Sigmoid colon (tissue), 6 donors: ENCODE measurements at regions not wholly inside any gene's neighbourhood (a gene's known extent, or its start where the extent isn't known, plus 50 kb on each side); places are given as distances from the start of the nearest gene placed in this dataset.

Experiments
- DNase-seq: peaks from one replicate; pipeline ENCODE4 v3.0.0-alpha.2; 2019
- H3K27ac ChIP-seq, 4 donors: fragments of 200-600 bp; sonication (generic); one replicate each; pipeline ENCODE4 v1.5.1; 2016 to 2019; ENCODE audit warnings: mild to moderate bottlenecking in 1 of 4
- H3K27me3 ChIP-seq, 3 donors: fragments of 200-600 bp; sonication (generic); one replicate each; pipeline ENCODE4 v1.5.1; 2019; ENCODE audit warnings: mild to moderate bottlenecking in 1 of 3
- H3K36me3 ChIP-seq, 4 donors: fragments of 200-600 bp; sonication (generic); one replicate each; pipeline ENCODE4 v1.5.1; 2016 to 2019
- H3K4me1 ChIP-seq, 4 donors: fragments of 200-600 bp; sonication (generic); one replicate each; pipeline ENCODE4 v1.5.1; 2017 to 2019
- H3K4me3 ChIP-seq, 4 donors: fragments of 200-600 bp; sonication (generic); one replicate each; pipeline ENCODE4 v1.5.1; 2017 to 2019; ENCODE audit warnings: mild to moderate bottlenecking in 2 of 4, moderate library complexity in 1 of 4
- H3K9me3 ChIP-seq, 4 donors: fragments of 200-600 bp in 3 of 4; sonication (generic) in 3 of 4; one replicate each; pipeline versions ENCODE4 v1.5.1 to v1.6.1; 2013 to 2019
- CTCF ChIP-seq, 4 experiments: fragments of 450-650 bp in 3 of 4; fragments of 200-600 bp in 1 of 4; IDR thresholded peaks; one replicate each; pipeline ENCODE4 v1.5.1; 2016 to 2019; ENCODE audit warnings: antibody characterized with exemption in 4 of 4, mild to moderate bottlenecking in 3 of 4, moderate library complexity in 2 of 4
- EP300 ChIP-seq, 4 donors: sonication (generic); formaldehyde crosslinking; IDR thresholded peaks; one replicate each; pipeline ENCODE4 v1.6.1; 2017; ENCODE audit warnings: antibody characterized with exemption in 4 of 4
- POLR2A ChIP-seq, 2 donors: fragments of 450-650 bp; IDR thresholded peaks; one replicate each; pipeline ENCODE4 v1.6.1; 2016; ENCODE audit warnings: antibody characterized with exemption in 2 of 2, mild to moderate bottlenecking in 2 of 2, moderate library complexity in 2 of 2
- POLR2AphosphoS5 ChIP-seq, 4 donors: sonication (generic); formaldehyde crosslinking; IDR thresholded peaks; one replicate each; pipeline ENCODE4 v1.6.1; 2017; ENCODE audit warnings: antibody characterized with exemption in 4 of 4
- WGBS, 2 donors: extraction: QIAGEN DNeasy Blood & Tissue Kit; methylation state at CpG; one replicate each; pipeline ENCODE4 v1.1.7; 2013; 5-methylcytosine and 5-hydroxymethylcytosine counted together
- intact Hi-C: fragments of 100-400 bp; cut with DNase I; formaldehyde crosslinking; loops from one replicate; pipeline ENCODE4 v1.15.1; 2023
- donor health status: healthy with polysubstance abuse.
- donor health status: healthy.

GRCh38 chr6:139821676-139822223 is 447.3 kb upstream of the CITED2 start:
- peaks cover 0 to 20% (median 3%) of the 10 kb centered on the region in 4 donors for H3K4me1 ChIP-seq
- H3K9me3 ChIP-seq, result no peaks in the 10 kb centered on the region
- intact Hi-C loops, result no loop called here
- no peaks in the 10 kb centered on the region for H3K36me3 ChIP-seq
- DNase-seq, result no peak
- WGBS, 2 donors, result 66 to 70% methylated on average over 2 of the region's 2 CpGs
- H3K27me3 ChIP-seq, result no peaks in the 10 kb centered on the region
- no peak overlapping the region for H3K27ac ChIP-seq
- TF ChIP-seq POLR2AphosphoS5 (IDR thresholded peaks at IDR 0.05) (no peak), EP300 (IDR thresholded peaks at IDR 0.05) (no peak), CTCF (IDR thresholded peaks at IDR 0.05) (no peak), POLR2A (IDR thresholded peaks at IDR 0.05) (no peak)
- H3K4me3 ChIP-seq, result no peak overlapping the region

DNA sequence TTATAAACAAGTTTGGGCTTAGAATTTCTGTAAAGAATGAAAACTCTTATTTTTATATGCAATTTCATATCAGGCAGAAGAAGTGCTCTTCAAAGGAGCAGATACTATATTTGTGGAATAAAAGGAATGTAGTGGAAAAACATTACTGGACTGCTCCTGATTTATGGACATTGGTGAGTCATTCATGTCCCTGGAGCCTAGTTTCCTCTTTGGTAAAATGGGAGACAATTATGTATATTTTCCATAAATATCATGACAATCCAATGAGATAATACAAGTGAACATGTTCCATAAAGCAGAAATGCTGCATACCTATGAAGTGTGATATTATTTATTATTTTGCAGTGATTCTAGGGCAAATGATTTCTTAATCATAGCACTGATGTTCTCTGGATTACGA is 445.8 kb upstream of the CITED2 start:
- Histone ChIP-seq H3K4me3 (no peak overlapping the region), H3K36me3 (no peaks in the 10 kb centered on the region), H3K27ac (no peak overlapping the region), H3K9me3 (no peaks in the 10 kb centered on the region), H3K27me3 (no peaks in the 10 kb centered on the region), H3K4me1 (peaks cover 0 to 20% (median 3%) of the 10 kb centered on the region in 4 donors)
- TF ChIP-seq POLR2AphosphoS5 (IDR thresholded peaks at IDR 0.05), result no peak
- DNase-seq, result no peak
- intact Hi-C loops, result no loop called here
- 90 to 95% methylated on average over 1 of the region's 1 CpG for WGBS, 2 donors

GRCh38 chr6:139819776-139820175 is 445.3 kb upstream of the CITED2 start:
- Histone ChIP-seq H3K27me3 (no peaks in the 10 kb centered on the region), H3K4me3 (no peak overlapping the region), H3K4me1 (peaks cover 0 to 20% (median 3%) of the 10 kb centered on the region in 4 donors), H3K36me3 (no peaks in the 10 kb centered on the region), H3K9me3 (no peaks in the 10 kb centered on the region), H3K27ac (no peak overlapping the region)
- intact Hi-C loops, result no loop called here
- TF ChIP-seq POLR2A (IDR thresholded peaks at IDR 0.05) (no peak), CTCF (IDR thresholded peaks at IDR 0.05) (no peak)
- 88 to 91% methylated on average over 4 of the region's 4 CpGs for WGBS, 2 donors
- DNase-seq, result no peak

- Histone ChIP-seq H3K27ac (no peak overlapping the region), H3K27me3 (no peaks in the 10 kb centered on the region)
These were observed 438.5 kb upstream of the CITED2 start for GRCh38 chr6:139812939-139813338.

More at GRCh38 chr6:139812939-139813338, 438.5 kb upstream of the CITED2 start:
- Histone ChIP-seq H3K9me3 (no peaks in the 10 kb centered on the region), H3K4me3 (no peak overlapping the region), H3K36me3 (no peaks in the 10 kb centered on the region), H3K4me1 (no peaks in the 10 kb centered on the region)
- TF ChIP-seq POLR2AphosphoS5 (IDR thresholded peaks at IDR 0.05) (no peak), EP300 (IDR thresholded peaks at IDR 0.05) (no peak), CTCF (IDR thresholded peaks at IDR 0.05) (no peak), POLR2A (IDR thresholded peaks at IDR 0.05) (no peak)
- 89 to 91% methylated on average over 3 of the region's 3 CpGs for WGBS, 2 donors
- intact Hi-C loops, result no loop called here
- no peak for DNase-seq
